ENCODE measurements at regions not wholly inside any gene's neighbourhood (a gene's known extent, or its start where the extent isn't known, plus 50 kb on each side); places are given as distances from the start of the nearest gene placed in this dataset.

DNA sequence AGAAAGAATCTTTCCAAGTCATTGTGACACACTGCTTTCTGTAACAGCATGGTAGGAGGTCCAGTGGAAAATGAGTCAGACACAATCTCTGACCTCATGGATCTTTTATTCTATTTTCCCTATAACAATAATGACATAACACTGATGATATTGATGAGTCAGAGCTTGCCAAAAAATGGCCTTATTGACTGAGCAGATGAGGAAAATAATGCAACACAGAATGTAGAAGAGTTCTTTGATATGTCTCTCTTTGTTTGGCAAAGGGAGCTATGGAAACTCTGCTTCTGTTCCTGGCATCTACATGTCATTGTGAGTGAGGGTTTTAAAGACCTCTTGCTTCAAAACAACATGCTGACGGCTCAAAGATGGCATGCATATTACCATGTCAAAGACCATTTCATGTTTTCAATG, 443.1 kb upstream of the ZNF608 start:
- TF ChIP-seq POLR2A (IDR thresholded peaks at IDR 0.05) (no peak), EP300 (IDR thresholded peaks at IDR 0.05) (no peak)
- TF ChIP-seq, protein P1, sequence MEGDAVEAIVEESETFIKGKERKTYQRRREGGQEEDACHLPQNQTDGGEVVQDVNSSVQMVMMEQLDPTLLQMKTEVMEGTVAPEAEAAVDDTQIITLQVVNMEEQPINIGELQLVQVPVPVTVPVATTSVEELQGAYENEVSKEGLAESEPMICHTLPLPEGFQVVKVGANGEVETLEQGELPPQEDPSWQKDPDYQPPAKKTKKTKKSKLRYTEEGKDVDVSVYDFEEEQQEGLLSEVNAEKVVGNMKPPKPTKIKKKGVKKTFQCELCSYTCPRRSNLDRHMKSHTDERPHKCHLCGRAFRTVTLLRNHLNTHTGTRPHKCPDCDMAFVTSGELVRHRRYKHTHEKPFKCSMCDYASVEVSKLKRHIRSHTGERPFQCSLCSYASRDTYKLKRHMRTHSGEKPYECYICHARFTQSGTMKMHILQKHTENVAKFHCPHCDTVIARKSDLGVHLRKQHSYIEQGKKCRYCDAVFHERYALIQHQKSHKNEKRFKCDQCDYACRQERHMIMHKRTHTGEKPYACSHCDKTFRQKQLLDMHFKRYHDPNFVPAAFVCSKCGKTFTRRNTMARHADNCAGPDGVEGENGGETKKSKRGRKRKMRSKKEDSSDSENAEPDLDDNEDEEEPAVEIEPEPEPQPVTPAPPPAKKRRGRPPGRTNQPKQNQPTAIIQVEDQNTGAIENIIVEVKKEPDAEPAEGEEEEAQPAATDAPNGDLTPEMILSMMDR (IDR thresholded peaks at IDR 0.05): no peak
- no peaks in the 10 kb centered on the region for H3K4me1 ChIP-seq
- no peak for DNase-seq (ENCODE audit: low spot score in 2 of 2)
- H3K9me3 ChIP-seq: no peaks in the 10 kb centered on the region
- no peak overlapping the region for H3K27ac ChIP-seq
- 79% methylated on average over 1 of the region's 1 CpG for WGBS
- no peaks in the 10 kb centered on the region for H3K36me3 ChIP-seq
- no peaks in the 10 kb centered on the region for H3K27me3 ChIP-seq
- H3K4me3 ChIP-seq: no peak overlapping the region

DNA sequence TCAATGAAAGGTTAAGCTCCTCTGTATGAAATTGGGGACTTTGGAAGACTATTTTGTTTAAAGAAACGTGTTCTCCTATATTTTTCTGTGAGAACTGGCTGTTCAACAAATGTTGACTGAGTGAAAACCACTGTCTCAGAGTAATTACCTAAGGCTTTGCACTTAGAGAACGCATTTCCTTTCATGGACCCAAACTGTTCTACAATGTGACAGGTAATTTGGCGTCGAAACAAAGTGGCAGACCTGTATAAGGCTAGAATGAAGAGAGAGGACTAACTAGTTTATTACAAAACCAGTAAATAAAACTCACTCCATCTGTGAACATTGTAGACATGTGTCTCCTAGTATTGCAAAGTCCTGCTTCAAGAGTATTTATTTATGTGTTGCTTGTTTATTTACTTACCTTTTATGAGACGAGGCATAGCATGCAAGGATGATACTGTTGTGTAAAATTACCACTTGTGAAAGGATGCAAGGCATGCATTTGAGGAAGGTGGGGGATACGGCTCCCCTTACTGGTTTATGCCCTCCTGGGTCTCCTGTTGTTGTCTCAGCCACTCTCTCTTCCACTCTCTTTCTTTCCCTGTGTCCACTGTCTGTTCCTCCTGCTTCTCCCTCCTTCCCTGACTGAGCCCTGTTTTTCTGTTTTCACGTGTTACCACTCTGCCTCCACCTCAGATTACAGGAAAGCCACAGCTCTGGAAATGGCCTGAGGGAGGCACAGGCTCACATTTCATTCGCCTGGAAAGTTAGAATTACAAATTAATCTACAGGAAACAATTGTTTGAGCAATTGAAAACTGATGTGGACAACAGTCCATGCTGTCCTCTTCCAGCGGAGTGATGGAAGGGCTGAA, 444.0 kb upstream of the ZNF608 start:
- TF ChIP-seq EP300 (IDR thresholded peaks at IDR 0.05) (no peak), POLR2A (IDR thresholded peaks at IDR 0.05) (no peak), POLR2AphosphoS5 (IDR thresholded peaks at IDR 0.05) (no peak)
- TF ChIP-seq, protein P1 (IDR thresholded peaks at IDR 0.05): no peak
- 65% methylated on average over 9 of the region's 9 CpGs for WGBS

DNA sequence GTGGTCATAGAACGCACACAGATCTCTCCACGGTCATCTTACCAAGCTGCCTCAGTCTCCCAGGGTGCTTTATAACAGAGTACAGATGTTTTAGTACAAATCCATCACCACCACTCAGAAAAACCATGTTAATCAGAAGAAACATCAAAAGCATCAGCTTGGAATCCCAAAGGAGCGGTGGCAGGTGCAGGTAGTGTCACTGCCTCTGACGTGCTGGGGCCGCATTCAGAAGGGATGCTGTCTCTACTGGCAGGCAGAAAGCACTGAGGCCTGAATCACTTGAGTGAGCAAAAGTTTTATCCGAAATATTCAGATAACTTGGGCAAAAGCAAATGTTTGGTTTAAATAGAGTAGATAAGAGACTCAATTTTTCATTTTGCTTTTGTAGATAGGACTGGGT, 448.4 kb upstream of the ZNF608 start:
- 97% methylated on average over 6 of the region's 6 CpGs for WGBS
- H3K27me3 ChIP-seq: no peaks in the 10 kb centered on the region
- no peak overlapping the region for H3K4me3 ChIP-seq
- no peaks in the 10 kb centered on the region for H3K36me3 ChIP-seq
- no peak for DNase-seq (ENCODE audit: low spot score in 2 of 2)
- TF ChIP-seq, protein P1 (IDR thresholded peaks at IDR 0.05): no peak
- no peak for TF ChIP-seq POLR2AphosphoS5 (IDR thresholded peaks at IDR 0.05)
- TF ChIP-seq POLR2A (IDR thresholded peaks at IDR 0.05): no peak
- TF ChIP-seq EP300 (IDR thresholded peaks at IDR 0.05): no peak
- no peaks in the 10 kb centered on the region for H3K4me1 ChIP-seq
- no peaks in the 10 kb centered on the region for H3K9me3 ChIP-seq
- H3K27ac ChIP-seq: no peak overlapping the region

More for the DNA sequence above, 444.0 kb upstream of the ZNF608 start:
- DNase-seq (ENCODE audit: low spot score in 2 of 2): no peak
- Histone ChIP-seq H3K27me3 (no peaks in the 10 kb centered on the region), H3K27ac (no peak overlapping the region), H3K4me1 (no peaks in the 10 kb centered on the region), H3K36me3 (no peaks in the 10 kb centered on the region), H3K4me3 (no peak overlapping the region), H3K9me3 (no peaks in the 10 kb centered on the region)

DNA sequence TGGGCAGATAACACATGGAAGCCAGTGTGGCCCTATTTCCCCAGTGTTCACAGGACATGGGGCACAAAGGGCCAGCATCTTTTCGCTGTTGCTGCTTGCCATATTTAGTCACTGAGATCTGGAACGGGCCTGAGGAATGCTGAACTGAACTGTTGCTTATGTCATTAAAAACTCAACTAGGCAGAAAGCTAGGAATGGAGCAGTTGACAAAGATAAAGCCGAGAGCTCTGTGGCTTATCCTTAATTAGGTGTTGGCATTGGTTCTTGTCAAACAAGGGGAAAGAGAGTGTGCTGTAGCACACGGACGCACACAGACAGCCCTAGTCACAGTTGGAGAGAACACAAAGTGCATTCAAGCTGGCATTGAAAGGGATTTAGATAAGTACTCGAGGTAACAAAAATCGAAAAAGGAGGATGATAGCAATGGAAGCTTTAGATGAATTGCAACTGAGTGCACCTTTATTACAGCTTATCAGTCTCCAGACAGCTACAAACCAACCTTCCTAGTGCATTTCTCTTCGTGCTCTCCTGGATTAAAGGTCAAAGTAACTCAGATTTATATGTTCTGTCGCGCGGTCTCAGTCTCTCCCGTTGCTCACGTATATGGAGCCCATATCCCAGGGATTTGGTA, 450.2 kb upstream of the ZNF608 start:
- TF ChIP-seq, protein P1 (IDR thresholded peaks at IDR 0.05): no peak
- TF ChIP-seq EP300 (IDR thresholded peaks at IDR 0.05) (no peak), POLR2A (IDR thresholded peaks at IDR 0.05) (no peak), POLR2AphosphoS5 (IDR thresholded peaks at IDR 0.05) (no peak)
- no peaks in the 10 kb centered on the region for H3K36me3 ChIP-seq
- H3K4me1 ChIP-seq: peaks cover 9% of the 10 kb centered on the region
- no peak for DNase-seq (ENCODE audit: low spot score in 2 of 2)
- no peak overlapping the region for H3K27ac ChIP-seq
- H3K27me3 ChIP-seq: no peaks in the 10 kb centered on the region
- no peaks in the 10 kb centered on the region for H3K9me3 ChIP-seq
- 83% methylated on average over 13 of the region's 13 CpGs for WGBS
- no peak overlapping the region for H3K4me3 ChIP-seq

DNA sequence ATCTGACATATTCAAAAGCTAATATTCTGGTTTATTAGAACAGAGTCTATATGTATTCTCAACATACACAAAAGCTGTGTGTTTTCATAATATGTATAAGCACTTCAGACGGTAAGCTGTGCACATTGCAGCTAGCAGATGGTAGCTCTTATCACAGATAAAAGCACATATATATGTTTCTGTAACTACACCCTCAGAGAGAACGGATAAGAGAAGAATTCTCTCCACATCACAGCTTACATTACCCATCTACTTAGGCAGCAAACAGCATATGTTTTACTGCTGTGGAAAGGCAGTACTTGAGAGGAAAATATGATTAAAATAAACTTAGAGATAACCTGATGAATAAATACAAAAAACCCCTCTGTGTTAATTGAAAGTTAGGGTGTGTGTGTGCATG, 450.9 kb upstream of the ZNF608 start:
- no peak for TF ChIP-seq POLR2A (IDR thresholded peaks at IDR 0.05)
- TF ChIP-seq EP300 (IDR thresholded peaks at IDR 0.05): no peak
- no peak for TF ChIP-seq POLR2AphosphoS5 (IDR thresholded peaks at IDR 0.05)
- TF ChIP-seq, protein P1 (IDR thresholded peaks at IDR 0.05): no peak
- no peaks in the 10 kb centered on the region for H3K27me3 ChIP-seq

More for the DNA sequence above, 450.9 kb upstream of the ZNF608 start:
- Histone ChIP-seq H3K4me1 (peaks cover 9% of the 10 kb centered on the region), H3K9me3 (no peaks in the 10 kb centered on the region), H3K36me3 (no peaks in the 10 kb centered on the region), H3K27ac (no peak overlapping the region), H3K4me3 (no peak overlapping the region)
- WGBS: 93% methylated on average over 2 of the region's 2 CpGs
- DNase-seq (ENCODE audit: low spot score in 2 of 2): no peak

Measured in suprapubic skin (tissue), 4 donors.